CD4-positive, alpha-beta T cell treated with Interleukin-1 beta for 1 hour (primary cell): ENCODE measurements at regions not wholly inside any gene's neighbourhood (a gene's known extent, or its start where the extent isn't known, plus 50 kb on each side); places are given as distances from the start of the nearest gene placed in this dataset.
A peak's percentile ranks its signal among the peaks of the same experiment; 100 is the strongest.

ENCODE experiments used
- DNase-seq, 2 donors: peaks; one replicate each; pipeline ENCODE4 v3.0.0-alpha.2; 2020 to 2022

DNA sequence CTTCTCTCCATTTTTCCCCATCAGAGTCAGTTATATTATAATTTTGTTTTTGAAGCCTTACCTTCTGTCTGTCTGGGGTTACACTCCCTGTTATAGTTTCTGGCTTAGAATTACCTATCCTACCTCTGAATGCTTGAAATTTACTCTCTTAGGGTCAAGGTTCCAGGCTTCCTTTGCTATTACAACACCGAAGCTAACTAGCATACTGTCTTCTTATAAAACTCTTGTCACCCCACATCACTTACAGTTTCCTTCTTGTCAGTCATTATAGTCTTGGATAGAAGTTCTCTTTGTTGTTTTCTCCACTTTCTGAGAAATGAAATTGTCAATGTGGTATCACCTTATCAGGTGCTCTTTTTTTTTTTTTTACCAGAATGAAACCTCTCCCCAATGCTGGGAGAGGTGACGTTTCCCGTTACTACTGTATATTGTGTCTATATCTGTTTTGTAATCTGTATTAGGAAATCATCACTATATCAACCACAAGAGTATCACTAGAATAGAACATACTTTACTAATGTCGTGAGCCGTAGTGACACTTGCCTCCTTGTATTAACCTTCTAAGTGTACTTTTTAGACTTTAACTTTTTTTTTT, 69.2 kb upstream of the PSMA6 start:
- DNase-seq = peak in 1 of 2 donors; percentile 22

DNA sequence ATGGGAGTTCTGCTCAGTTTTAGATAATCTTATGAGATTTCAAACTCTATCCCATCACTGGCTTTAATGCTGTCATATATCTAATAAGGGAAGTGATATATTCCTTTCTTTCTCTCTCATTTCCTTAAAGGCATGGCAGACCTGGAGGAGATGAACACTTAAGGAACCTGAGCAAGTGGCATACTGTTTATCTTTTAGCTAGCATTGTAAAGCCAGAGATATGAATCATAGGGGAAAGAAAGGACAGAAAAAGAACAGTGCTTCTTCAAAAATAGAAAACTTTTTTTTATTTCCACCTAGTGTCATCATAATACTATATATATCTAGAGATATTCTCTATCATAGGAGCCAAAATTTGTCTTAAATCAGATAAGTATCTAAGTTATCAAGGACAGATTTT, 68.3 kb upstream of the PSMA6 start:
- DNase-seq = no peak

DNA sequence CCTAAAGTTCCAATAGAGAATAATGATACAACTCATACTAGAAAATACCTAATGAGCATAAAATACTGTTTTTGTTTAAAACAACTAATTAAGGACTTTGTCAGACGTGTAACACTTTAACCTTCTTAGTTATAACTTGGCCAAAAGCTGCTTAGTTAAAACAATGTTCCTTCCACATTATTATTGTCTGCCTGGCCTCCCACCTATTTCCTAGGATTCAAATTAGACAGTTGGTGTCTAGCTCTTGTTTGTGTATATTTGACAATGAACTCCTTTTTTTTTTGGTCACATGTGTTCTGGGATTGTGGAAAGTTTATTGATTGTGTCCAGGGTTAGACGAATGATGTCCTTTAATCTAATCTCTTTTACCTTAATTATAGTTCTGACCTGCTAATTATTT, 67.6 kb upstream of the PSMA6 start:
- DNase-seq = no peak

DNA sequence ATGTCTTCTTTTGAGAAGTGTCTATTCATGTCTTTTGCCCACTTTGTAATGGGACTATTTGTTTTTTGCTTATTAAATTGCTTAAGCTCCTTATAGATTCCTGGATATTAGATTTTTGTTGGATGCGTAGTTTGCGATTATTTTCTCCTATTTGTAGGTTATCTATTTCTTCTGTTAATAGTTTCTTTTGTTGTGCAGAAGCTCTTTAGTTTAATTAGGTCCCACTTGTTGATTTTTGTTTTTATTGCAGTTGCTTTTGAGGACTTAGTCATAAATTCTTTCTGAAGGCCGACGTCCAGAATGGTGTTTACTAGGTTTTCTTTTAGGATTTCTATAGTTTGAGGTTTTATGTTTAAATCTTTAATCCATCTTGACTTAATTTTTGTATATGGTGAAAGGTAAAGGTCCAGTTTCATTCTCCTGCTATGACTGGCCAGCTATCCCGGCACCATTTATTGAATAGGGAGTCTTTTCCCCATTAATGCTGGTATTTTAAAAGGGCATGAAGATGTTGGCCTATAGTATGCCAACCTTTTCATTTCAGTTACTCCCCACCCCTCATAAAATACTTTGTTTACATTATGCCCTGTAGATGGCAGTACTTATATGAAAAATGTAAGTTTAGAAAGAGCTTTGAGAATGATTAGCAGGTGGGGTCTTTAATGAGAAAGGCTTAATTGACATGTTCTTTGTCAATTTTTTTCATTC, 62.9 kb upstream of the PSMA6 start:
- peak in 1 of 2 donors; percentile 46 for DNase-seq

DNA sequence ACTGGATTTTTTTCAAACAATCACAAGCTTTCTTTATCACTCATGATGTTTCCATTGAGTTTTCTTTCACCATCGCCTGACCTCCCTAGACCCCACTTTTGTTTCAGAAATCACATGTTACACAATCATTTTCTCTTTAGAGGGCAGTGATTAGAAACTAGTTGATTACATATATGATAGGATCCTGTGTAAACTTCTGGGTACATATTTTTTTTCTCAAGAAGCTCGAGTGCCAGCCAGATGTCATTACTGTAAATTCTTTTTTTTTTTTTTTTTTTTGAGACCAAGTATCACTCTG, 62.4 kb upstream of the PSMA6 start:
- DNase-seq = no peak

DNA sequence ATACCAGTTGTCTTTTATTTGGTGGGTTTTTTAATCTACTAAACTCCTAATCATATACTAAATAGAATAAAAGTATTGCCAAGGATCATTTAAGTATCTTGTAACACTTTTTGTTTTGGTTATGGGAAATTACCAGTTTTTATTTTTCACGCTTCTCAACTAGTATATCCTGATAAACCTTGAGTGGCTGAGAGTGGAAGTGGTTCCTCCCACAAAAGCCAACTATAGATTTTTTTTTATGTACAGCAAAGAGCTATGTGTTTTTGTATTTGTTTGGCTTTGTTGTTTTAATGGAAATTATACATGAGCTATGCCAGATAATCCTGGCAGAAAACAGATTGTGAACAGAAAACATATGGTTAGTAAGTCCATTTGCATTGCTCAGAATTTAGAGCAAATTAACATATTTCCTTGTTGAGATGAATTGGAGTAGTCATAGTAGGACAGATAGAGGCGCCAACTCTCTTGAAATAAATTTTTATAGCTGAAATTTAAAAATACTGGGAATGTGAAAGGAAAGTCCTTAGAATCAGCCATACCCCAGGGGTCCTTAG, 60.9 kb upstream of the PSMA6 start:
- no peak for DNase-seq

DNA sequence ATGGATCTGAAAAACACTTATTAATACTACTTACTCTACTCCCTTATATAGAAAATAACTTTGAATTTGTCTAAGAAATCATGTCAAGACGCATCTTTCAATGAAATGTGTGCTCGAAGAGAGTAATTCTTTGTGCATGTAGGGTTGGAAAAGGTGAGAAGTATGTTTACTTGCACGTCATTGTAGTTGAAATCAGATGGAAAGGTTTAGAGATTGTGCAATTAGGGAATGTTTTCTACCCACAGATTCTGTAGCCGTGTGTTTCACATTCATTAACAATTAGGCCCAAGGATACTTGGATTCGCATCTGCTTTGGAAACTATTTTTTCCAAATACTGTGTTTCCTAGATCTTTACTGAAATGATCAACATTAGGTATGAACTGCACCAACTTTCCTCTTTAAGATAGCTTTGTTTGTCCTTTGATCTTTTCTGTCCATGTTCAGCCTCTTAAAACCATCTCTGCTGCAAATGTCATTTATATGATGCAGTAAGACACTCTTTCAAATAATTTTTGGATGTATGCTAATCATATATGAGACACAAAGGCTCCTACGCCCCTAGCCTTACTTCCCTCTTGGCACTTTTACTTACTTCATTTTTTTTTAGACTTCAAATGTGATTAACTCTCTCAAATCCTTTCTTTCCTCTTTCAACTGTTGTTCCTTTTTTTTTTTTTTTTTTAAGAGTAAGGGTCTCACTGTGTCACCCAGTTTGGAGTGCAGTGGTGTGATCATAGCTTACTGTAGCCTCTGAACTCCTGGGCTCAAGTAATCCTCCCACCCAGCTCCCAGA, 58.0 kb upstream of the PSMA6 start:
- DNase-seq = no peak

DNA sequence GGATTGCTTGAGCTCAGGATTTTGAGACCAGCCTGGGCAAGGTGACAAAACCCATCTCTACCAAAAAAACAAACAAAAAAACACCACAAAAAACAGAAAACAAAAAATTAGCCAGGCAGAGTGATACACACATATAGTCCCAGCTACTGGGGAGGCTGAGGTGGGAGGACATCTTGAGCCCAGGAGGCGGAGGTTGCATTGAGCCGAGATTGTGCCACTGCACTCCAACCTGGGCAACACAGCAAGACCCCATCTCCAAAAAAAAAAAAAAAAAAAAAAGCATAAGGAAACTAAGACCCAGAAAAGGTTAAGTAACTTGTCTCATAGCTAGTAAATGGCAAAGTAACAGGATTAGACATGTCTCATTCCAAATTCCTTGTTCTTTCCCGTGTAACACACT, 56.3 kb upstream of the PSMA6 start:
- DNase-seq = no peak

DNA sequence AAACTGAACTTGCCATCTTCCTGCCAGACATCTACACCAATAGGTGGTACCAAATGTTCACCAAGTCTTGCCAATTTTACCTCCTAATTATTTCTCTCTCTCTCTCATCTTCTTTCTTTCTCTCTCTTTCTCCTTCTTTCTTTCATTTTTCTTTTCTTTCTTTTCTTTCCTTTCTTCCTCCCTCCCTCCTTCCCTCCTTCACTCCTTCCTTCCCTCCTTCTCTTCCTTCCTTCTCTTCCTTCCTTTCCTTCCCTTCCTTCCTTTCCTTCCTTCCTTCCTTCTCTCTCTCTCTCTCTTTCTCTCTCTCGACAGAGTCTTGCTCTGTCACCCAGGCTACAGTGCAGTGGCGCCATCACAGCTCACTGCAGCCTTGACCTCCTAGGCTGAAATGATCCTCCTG, 55.4 kb upstream of the PSMA6 start:
- DNase-seq = no peak

DNA sequence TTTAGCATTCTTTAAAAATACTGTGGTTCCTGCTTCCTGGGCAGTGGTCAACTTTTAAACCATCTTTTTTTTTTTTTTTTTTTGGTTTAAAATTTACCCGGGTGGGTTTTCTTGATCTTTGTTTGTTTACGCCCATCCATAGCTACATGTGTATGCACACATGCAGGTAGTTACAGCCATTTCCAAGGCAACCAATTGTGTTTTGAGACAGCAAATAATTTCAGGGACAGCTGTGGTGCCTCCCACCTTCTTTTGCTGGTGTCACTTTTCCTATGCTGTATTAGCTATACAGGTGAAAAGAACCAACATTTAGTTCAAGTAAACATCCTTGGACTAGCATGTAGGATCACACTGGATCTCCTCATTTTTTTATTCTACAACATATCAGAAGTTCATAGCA, 52.0 kb upstream of the PSMA6 start:
- DNase-seq = peak in 1 of 2 donors; percentile 8
